ENCODE measurements at regions not wholly inside any gene's neighbourhood (a gene's known extent, or its start where the extent isn't known, plus 50 kb on each side); places are given as distances from the start of the nearest gene placed in this dataset.
"Not testable (repeated sequence)": the region's sequence is repeated elsewhere in the genome, so short reads cannot be mapped to it uniquely, and the experiment has no call there.

DNA sequence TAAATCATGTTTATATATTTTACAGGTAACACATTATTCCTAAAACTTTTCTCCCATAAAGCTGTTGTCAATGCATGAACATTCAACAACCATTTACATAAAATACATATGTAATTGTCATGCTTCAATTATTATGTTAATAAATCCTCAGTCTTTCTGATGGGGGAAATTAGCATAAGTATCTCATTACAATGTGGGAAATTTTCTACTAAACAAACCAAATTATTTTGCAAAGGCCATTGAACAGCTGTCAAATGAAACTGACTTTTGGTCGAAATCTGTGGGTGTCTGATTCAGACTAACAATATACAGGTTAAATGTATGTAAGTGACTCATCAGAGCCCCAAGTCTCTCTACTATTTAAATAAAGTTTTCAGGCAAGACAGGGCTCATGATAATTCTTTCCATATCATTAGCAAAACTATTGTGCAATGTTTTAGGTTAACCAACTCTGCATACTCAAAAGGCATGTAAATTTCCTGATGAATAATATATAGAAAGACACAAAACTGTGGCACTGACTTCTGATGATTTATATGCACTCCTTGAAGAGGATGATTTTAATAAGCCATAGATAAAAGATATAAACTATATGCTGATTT lies 795.3 kb upstream of the AADAT start:
- Histone ChIP-seq H3K27ac (replicated peaks) (no peak overlapping the region), H3K4me3 (replicated peaks; ENCODE audit: insufficient read depth, low read length) (no peak overlapping the region), H3K27me3 (ENCODE audit: insufficient read depth, poor library complexity, severe bottlenecking) (no peaks in the 10 kb centered on the region)
- no peak for DNase-seq (ENCODE audit: low read depth in 1 of 2, low spot score in 1 of 2)
- TF ChIP-seq GABPA (IDR thresholded peaks at IDR 0.05; ENCODE audit: low read depth) (no peak), SPI1 (IDR thresholded peaks at IDR 0.05; ENCODE audit: borderline replicate concordance, low read depth) (no peak), REST (IDR thresholded peaks at IDR 0.05; ENCODE audit: insufficient replicate concordance, low read depth) (no peak), CTCF (IDR thresholded peaks at IDR 0.05; ENCODE audit: insufficient read depth, low read length) (no peak), POLR2AphosphoS5 (IDR thresholded peaks at IDR 0.05; ENCODE audit: low read depth) (no peak)

GRCh38 chr4:170881646-170882045 lies 791.9 kb upstream of the AADAT start:
- H3K4me3 ChIP-seq (replicated peaks; ENCODE audit: insufficient read depth, low read length); H3K27ac ChIP-seq (replicated peaks); DNase-seq (ENCODE audit: low read depth in 1 of 2, low spot score in 1 of 2); H3K27me3 ChIP-seq (ENCODE audit: insufficient read depth, poor library complexity, severe bottlenecking): not testable (repeated sequence)

DNA sequence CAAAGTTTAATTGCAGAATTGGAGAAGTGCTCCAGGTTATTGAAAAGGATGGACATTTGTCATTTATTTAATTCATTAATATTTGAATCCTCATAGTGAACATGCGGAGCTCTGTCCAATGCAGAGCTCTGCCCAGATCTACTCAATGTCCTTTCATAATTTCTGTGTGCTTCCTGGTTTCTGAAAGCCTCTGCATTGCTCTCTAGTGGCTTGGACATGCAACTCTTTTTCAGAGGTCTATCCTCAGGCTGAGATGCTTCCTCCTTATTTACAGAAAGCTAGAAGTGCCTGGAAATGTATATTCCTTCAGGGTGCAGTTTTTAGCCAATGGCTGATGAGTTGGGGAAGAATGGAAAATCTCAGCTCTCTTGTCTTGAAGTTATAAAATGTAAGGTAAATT lies 786.1 kb upstream of the AADAT start:
- no peak for DNase-seq (ENCODE audit: low read depth in 1 of 2, low spot score in 1 of 2)
- TF ChIP-seq POLR2AphosphoS5 (IDR thresholded peaks at IDR 0.05; ENCODE audit: low read depth) (no peak), GABPA (IDR thresholded peaks at IDR 0.05; ENCODE audit: low read depth) (no peak), REST (IDR thresholded peaks at IDR 0.05; ENCODE audit: insufficient replicate concordance, low read depth) (no peak), SPI1 (IDR thresholded peaks at IDR 0.05; ENCODE audit: borderline replicate concordance, low read depth) (no peak), CTCF (IDR thresholded peaks at IDR 0.05; ENCODE audit: insufficient read depth, low read length) (no peak)
- H3K4me3 ChIP-seq (replicated peaks; ENCODE audit: insufficient read depth, low read length) = no peak overlapping the region
- no peaks in the 10 kb centered on the region for H3K27me3 ChIP-seq (ENCODE audit: insufficient read depth, poor library complexity, severe bottlenecking)
- no peak overlapping the region for H3K27ac ChIP-seq (replicated peaks)

DNA sequence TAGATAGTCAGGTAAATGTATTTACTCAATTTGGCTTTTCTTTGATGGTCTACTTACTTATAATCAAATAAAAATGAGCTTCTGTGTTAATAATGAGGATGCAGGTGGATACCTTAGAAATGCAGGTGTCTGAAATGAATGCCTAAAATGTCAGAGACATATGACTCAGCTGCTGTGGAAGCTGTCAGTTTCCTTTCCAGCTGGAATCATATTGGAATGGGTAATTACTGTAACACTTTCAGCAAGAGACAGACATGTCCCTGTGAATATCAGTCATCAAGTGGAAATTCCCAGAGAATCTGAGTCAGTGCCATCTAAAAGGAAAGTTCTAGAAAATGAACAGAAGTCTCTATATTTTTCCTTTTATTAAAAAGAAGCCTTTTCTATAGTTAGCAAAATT lies 783.0 kb upstream of the AADAT start:
- no peak for DNase-seq (ENCODE audit: low read depth in 1 of 2, low spot score in 1 of 2)
- Histone ChIP-seq H3K4me3 (replicated peaks; ENCODE audit: insufficient read depth, low read length) (no peak overlapping the region), H3K27me3 (ENCODE audit: insufficient read depth, poor library complexity, severe bottlenecking) (no peaks in the 10 kb centered on the region), H3K27ac (replicated peaks) (no peak overlapping the region)
- TF ChIP-seq GABPA (IDR thresholded peaks at IDR 0.05; ENCODE audit: low read depth) (no peak), POLR2AphosphoS5 (IDR thresholded peaks at IDR 0.05; ENCODE audit: low read depth) (no peak), CTCF (IDR thresholded peaks at IDR 0.05; ENCODE audit: insufficient read depth, low read length) (no peak), SPI1 (IDR thresholded peaks at IDR 0.05; ENCODE audit: borderline replicate concordance, low read depth) (no peak), REST (IDR thresholded peaks at IDR 0.05; ENCODE audit: insufficient replicate concordance, low read depth) (no peak)

Measured in HL-60 (cell line).